Activated naive CD4-positive, alpha-beta T cell (primary cell): ENCODE measurements at regions not wholly inside any gene's neighbourhood (a gene's known extent, or its start where the extent isn't known, plus 50 kb on each side); places are given as distances from the start of the nearest gene placed in this dataset.

Source experiments
- DNase-seq, 4 experiments: peaks; one replicate each; lab custom pipeline; 2025; lab: John Stamatoyannopoulos, UW

GRCh38 chr7:28231176-28231575 is 50.6 kb upstream of the JAZF1 start:
- DNase-seq, result no peak

- DNase-seq, result no peak
Observed at GRCh38 chr7:28236560-28236959, 56.0 kb upstream of the JAZF1 start.

GRCh38 chr7:28237363-28237762 is 56.8 kb upstream of the JAZF1 start:
- no peak for DNase-seq

GRCh38 chr7:28239823-28240204 is 59.2 kb upstream of the JAZF1 start:
- no peak for DNase-seq

- no peak for DNase-seq
Observed at GRCh38 chr7:28240481-28240880, 59.9 kb upstream of the JAZF1 start.

GRCh38 chr7:28243861-28244260 is 63.3 kb upstream of the JAZF1 start:
- DNase-seq, result no peak

- DNase-seq, result no peak
Observed at GRCh38 chr7:28245123-28245878, 64.7 kb upstream of the JAZF1 start.

GRCh38 chr7:28246921-28247461 is 66.4 kb upstream of the JAZF1 start:
- DNase-seq, result no peak

GRCh38 chr7:28258240-28258639 is 77.6 kb upstream of the JAZF1 start:
- DNase-seq, result no peak

- no peak for DNase-seq
Observed at GRCh38 chr7:28260969-28261368, 80.4 kb upstream of the JAZF1 start.

- DNase-seq, result no peak
Observed at GRCh38 chr7:28263622-28264271, 83.2 kb upstream of the JAZF1 start.

- DNase-seq, result no peak
Observed at GRCh38 chr7:28266402-28266801, 85.8 kb upstream of the JAZF1 start.

- DNase-seq, result no peak
Observed at GRCh38 chr7:28267012-28267411, 86.4 kb upstream of the JAZF1 start.

GRCh38 chr7:28269700-28270361 is 89.2 kb upstream of the JAZF1 start:
- DNase-seq, result no peak

GRCh38 chr7:28270536-28270935 is 89.9 kb upstream of the JAZF1 start:
- DNase-seq, result no peak

GRCh38 chr7:28272461-28272877 is 91.9 kb upstream of the JAZF1 start:
- DNase-seq, result no peak

GRCh38 chr7:28276298-28276697 is 95.7 kb upstream of the JAZF1 start:
- no peak for DNase-seq

- no peak for DNase-seq
Observed at GRCh38 chr7:28277364-28277763, 96.8 kb upstream of the JAZF1 start.

GRCh38 chr7:28277958-28278357 is 97.4 kb upstream of the JAZF1 start:
- no peak for DNase-seq

- no peak for DNase-seq
Observed at GRCh38 chr7:28280516-28280915, 99.9 kb upstream of the JAZF1 start.

- no peak for DNase-seq
Observed at GRCh38 chr7:28290496-28290895, 109.9 kb upstream of the JAZF1 start.

GRCh38 chr7:28291559-28291958 is 111.0 kb upstream of the JAZF1 start:
- no peak for DNase-seq
